DMS 273 (cell line): ENCODE measurements at regions not wholly inside any gene's neighbourhood (a gene's known extent, or its start where the extent isn't known, plus 50 kb on each side); places are given as distances from the start of the nearest gene placed in this dataset.

Experiments used
- DNase-seq: peaks from one replicate; lab custom pipeline; 2025; ENCODE audit not compliant: unreplicated experiment; lab: John Stamatoyannopoulos, UW

- DNase-seq = no peak
These were observed 289.7 kb downstream of the AJAP1 start for GRCh38 chr1:4944072-4944471.

- DNase-seq = no peak
These were observed 284.9 kb downstream of the AJAP1 start for GRCh38 chr1:4939266-4939665.

- DNase-seq = no peak
These were observed 283.6 kb downstream of the AJAP1 start for GRCh38 chr1:4937876-4938534.

- no peak for DNase-seq
These were observed 281.4 kb downstream of the AJAP1 start for GRCh38 chr1:4935807-4936206.

- DNase-seq = no peak
These were observed 278.8 kb downstream of the AJAP1 start for GRCh38 chr1:4933232-4933631.

GRCh38 chr1:4932311-4933030 lies 278.1 kb downstream of the AJAP1 start:
- no peak for DNase-seq

- DNase-seq = no peak
These were observed 277.1 kb downstream of the AJAP1 start for GRCh38 chr1:4931486-4931885.

- DNase-seq = no peak
These were observed 273.8 kb downstream of the AJAP1 start for GRCh38 chr1:4928186-4928585.

GRCh38 chr1:4924356-4924755 lies 269.9 kb downstream of the AJAP1 start:
- no peak for DNase-seq

GRCh38 chr1:4916610-4917009 lies 262.2 kb downstream of the AJAP1 start:
- peak; percentile 2 for DNase-seq

- DNase-seq = no peak
These were observed 260.7 kb downstream of the AJAP1 start for GRCh38 chr1:4915154-4915553.

GRCh38 chr1:4908486-4908885 lies 254.1 kb downstream of the AJAP1 start:
- no peak for DNase-seq

- no peak for DNase-seq
These were observed 240.2 kb downstream of the AJAP1 start for GRCh38 chr1:4894566-4894965.

- no peak for DNase-seq
These were observed 226.2 kb downstream of the AJAP1 start for GRCh38 chr1:4880626-4881025.

GRCh38 chr1:4877426-4877825 lies 223.0 kb downstream of the AJAP1 start:
- DNase-seq = no peak

GRCh38 chr1:4871373-4871772 lies 217.0 kb downstream of the AJAP1 start:
- DNase-seq = no peak

- no peak for DNase-seq
These were observed 214.1 kb downstream of the AJAP1 start for GRCh38 chr1:4868521-4868920.

GRCh38 chr1:4856396-4856795 lies 202.0 kb downstream of the AJAP1 start:
- DNase-seq = no peak

- peak; percentile 2 for DNase-seq
These were observed 200.0 kb downstream of the AJAP1 start for GRCh38 chr1:4854367-4854766.

GRCh38 chr1:4853904-4854303 lies 199.5 kb downstream of the AJAP1 start:
- DNase-seq = no peak

- DNase-seq = no peak
These were observed 197.1 kb downstream of the AJAP1 start for GRCh38 chr1:4851385-4852065.

- no peak for DNase-seq
These were observed 194.0 kb downstream of the AJAP1 start for GRCh38 chr1:4848431-4848830.
